ENCODE measurements at regions not wholly inside any gene's neighbourhood (a gene's known extent, or its start where the extent isn't known, plus 50 kb on each side); places are given as distances from the start of the nearest gene placed in this dataset.

DNA sequence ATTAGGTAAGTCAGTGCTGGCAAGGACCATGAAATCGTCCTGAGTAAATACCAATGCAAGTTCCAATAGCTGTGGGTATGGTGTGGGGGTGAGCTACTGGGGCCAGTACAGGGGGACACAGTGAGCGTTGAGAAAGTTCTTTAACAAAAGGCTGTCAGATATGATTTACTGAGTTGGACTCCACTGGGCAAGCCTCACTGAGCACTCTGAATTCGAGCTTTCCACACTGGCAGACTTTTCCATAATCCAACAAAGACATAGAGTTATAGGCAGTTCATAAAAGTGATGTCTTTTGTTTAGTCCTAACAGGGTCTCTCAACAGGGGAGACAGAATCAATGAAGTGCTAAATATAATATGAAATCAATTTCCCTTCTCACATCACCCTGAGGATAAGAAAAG lies 489.0 kb downstream of the KCNJ2 start:
- Mint-ChIP-seq H3K36me3 (ENCODE audit: insufficient read depth, unreplicated experiment) (no peaks in the 10 kb centered on the region), H3K4me1 (ENCODE audit: low read depth, unreplicated experiment) (no peaks in the 10 kb centered on the region), H3K9me3 (ENCODE audit: low read depth, unreplicated experiment) (no peaks in the 10 kb centered on the region), H3K4me3 (ENCODE audit: low read depth, unreplicated experiment) (no peak overlapping the region), H3K27ac (ENCODE audit: unreplicated experiment) (no peak overlapping the region), H3K27me3 (ENCODE audit: unreplicated experiment) (no peaks in the 10 kb centered on the region)
- CTCF ChIA-PET = no interaction called here
- DNase-seq = no peak
- TF ChIP-seq, protein P1, sequence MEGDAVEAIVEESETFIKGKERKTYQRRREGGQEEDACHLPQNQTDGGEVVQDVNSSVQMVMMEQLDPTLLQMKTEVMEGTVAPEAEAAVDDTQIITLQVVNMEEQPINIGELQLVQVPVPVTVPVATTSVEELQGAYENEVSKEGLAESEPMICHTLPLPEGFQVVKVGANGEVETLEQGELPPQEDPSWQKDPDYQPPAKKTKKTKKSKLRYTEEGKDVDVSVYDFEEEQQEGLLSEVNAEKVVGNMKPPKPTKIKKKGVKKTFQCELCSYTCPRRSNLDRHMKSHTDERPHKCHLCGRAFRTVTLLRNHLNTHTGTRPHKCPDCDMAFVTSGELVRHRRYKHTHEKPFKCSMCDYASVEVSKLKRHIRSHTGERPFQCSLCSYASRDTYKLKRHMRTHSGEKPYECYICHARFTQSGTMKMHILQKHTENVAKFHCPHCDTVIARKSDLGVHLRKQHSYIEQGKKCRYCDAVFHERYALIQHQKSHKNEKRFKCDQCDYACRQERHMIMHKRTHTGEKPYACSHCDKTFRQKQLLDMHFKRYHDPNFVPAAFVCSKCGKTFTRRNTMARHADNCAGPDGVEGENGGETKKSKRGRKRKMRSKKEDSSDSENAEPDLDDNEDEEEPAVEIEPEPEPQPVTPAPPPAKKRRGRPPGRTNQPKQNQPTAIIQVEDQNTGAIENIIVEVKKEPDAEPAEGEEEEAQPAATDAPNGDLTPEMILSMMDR (IDR thresholded peaks at IDR 0.05; ENCODE audit: unreplicated experiment) = no peak
- BruUV-seq (replicated peaks) = no TSS peak
- intact Hi-C loops (cut with micrococcal nuclease; ENCODE audit: unreplicated experiment) = no loop called here

DNA sequence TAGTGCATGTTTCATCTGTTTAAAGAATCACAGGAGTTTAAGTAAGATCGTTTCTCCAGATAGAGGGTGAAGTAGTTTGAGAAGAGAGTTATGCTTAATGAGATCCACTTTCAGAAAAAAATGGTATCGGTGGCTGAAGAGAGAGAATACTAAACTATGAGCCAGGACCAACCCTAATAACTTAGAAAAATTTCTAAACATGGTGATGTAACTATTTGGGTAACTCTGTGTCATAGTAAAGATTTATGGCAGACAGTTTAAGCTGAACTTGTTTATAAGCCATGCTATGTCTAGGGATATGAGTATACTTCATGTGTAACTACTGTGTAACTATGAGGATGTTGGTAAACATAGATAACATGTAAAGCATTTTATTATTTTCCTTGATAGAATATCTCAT lies 489.5 kb downstream of the KCNJ2 start:
- CTCF ChIA-PET = no interaction called here
- TF ChIP-seq, protein P1 (IDR thresholded peaks at IDR 0.05; ENCODE audit: unreplicated experiment) = no peak
- Mint-ChIP-seq H3K4me1 (ENCODE audit: low read depth, unreplicated experiment) (no peaks in the 10 kb centered on the region), H3K4me3 (ENCODE audit: low read depth, unreplicated experiment) (no peak overlapping the region), H3K27ac (ENCODE audit: unreplicated experiment) (no peak overlapping the region), H3K9me3 (ENCODE audit: low read depth, unreplicated experiment) (no peaks in the 10 kb centered on the region), H3K27me3 (ENCODE audit: unreplicated experiment) (no peaks in the 10 kb centered on the region), H3K36me3 (ENCODE audit: insufficient read depth, unreplicated experiment) (no peaks in the 10 kb centered on the region)
- DNase-seq = no peak
- BruUV-seq (replicated peaks) = no TSS peak
- intact Hi-C loops (cut with micrococcal nuclease; ENCODE audit: unreplicated experiment) = no loop called here

DNA sequence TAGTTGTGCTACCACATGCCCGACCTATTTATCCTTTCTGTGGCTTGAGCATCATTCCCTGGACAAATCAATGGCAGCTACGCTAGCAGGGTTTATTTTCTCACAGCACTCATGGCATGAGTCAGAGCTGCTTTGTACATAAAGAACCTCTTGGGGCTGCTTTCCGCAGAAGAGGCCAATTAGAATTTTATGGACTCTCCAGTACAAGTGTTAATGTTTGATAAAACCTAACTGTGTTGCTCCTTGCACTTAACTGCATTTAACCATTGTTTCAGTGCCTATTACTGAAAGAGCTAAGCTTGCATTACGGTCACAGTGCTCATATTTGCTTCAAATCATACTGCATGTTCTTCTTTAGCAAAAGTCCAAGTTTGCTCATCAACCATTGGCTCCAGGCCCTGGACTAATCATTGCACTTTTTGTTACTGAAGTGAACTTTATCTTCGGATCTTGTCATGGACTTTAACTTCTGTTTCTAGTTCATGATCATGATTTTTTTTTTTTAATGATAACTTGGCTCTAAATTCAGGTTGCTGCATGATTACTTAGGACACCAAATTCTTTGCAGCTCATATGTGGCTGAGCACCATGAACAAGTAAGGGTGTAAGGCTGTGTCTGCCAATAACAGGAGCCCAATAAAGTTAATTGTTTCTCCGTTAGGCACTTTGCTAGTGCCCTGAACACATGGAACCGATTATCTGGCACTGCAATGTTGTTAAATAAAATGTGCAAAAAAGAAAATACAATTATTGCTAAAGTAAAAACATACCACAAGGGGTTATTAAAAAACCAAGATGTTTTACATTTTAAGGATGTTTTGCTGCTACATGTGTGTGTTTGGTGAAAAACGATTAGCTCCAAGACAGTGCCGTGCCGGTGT lies 492.2 kb downstream of the KCNJ2 start:
- intact Hi-C loops (cut with micrococcal nuclease; ENCODE audit: unreplicated experiment) = no loop called here
- no TSS peak for BruUV-seq (replicated peaks)
- Mint-ChIP-seq H3K36me3 (ENCODE audit: insufficient read depth, unreplicated experiment) (no peaks in the 10 kb centered on the region), H3K27me3 (ENCODE audit: unreplicated experiment) (no peaks in the 10 kb centered on the region), H3K27ac (ENCODE audit: unreplicated experiment) (no peak overlapping the region), H3K9me3 (ENCODE audit: low read depth, unreplicated experiment) (no peaks in the 10 kb centered on the region), H3K4me3 (ENCODE audit: low read depth, unreplicated experiment) (no peak overlapping the region), H3K4me1 (ENCODE audit: low read depth, unreplicated experiment) (no peaks in the 10 kb centered on the region)
- TF ChIP-seq, protein P1 (IDR thresholded peaks at IDR 0.05; ENCODE audit: unreplicated experiment) = no peak
- CTCF ChIA-PET = no interaction called here
- peak; percentile 10 for DNase-seq

DNA sequence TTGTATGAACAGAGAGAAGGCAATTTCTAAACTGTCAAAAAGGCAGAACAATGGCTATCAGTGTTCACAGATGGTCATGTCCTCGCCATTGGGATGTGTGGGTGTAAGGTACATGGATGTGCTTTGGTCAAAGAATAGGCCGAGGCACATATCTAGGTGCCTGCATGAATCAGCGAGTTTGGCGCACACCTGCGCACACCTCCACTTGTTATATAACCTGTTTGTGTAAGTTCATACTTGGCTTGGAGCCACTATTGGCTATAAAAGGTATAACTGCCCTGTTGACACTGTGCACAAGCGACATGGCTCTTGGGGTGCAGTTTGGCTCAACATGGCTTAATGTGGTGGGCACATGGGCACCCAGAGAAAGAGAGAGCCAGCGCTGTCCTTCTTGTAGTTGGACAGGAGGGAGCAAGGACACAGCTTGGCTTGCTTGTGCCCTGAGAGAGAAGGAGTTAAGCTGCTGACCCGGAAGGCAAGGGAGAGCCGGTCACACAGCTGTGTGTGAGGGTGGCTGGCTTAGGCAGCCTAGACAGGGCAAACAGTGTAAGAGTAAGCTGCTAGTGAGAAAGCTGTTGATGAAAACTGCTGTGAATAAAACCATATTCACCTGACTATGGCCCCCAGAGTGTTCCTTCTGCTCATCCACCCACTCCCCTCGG lies 499.1 kb downstream of the KCNJ2 start:
- H3K4me3 Mint-ChIP-seq (ENCODE audit: low read depth, unreplicated experiment) = no peak overlapping the region

More for the DNA sequence above, 499.1 kb downstream of the KCNJ2 start:
- Mint-ChIP-seq H3K9me3 (ENCODE audit: low read depth, unreplicated experiment) (peaks cover 2% of the 10 kb centered on the region), H3K4me1 (ENCODE audit: low read depth, unreplicated experiment) (no peaks in the 10 kb centered on the region), H3K27ac (ENCODE audit: unreplicated experiment) (no peak overlapping the region), H3K27me3 (ENCODE audit: unreplicated experiment) (no peaks in the 10 kb centered on the region), H3K36me3 (ENCODE audit: insufficient read depth, unreplicated experiment) (no peaks in the 10 kb centered on the region)
- intact Hi-C loops (cut with micrococcal nuclease; ENCODE audit: unreplicated experiment) = no loop called here
- CTCF ChIA-PET = no interaction called here
- DNase-seq = no peak
- TF ChIP-seq, protein P1 (IDR thresholded peaks at IDR 0.05; ENCODE audit: unreplicated experiment) = no peak
- BruUV-seq (replicated peaks) = no TSS peak
